ENCODE measurements at regions not wholly inside any gene's neighbourhood (a gene's known extent, or its start where the extent isn't known, plus 50 kb on each side); places are given as distances from the start of the nearest gene placed in this dataset.

DNA sequence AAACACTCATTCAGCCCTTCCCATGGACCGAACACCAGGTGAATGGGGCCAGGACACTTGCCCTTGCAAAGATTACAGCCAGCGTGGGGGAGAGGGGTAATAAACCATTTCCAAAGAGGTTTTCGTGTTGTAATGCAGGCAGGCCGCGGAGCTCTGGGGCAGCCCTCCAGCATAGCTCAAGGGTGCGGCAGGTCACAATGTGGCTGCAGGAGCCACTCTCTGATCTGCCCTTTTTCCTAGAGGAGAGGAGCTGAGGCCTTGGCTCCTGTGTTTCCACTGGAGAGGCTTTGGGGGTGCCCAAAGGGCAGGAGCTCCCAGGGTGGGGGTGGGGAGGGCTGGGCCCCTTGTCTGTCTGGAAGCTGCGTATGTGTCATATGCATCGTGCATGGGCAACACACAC is 134.2 kb upstream of the NECTIN1 start:
- DNase-seq (ENCODE audit: low read depth) = no peak
- no peak overlapping the region for H3K4me3 ChIP-seq (ENCODE audit: low read depth, low read length)
- no peak for TF ChIP-seq CTCF (IDR thresholded peaks at IDR 0.05; ENCODE audit: insufficient read depth, low read depth, low read length)

- no peak for TF ChIP-seq CTCF (IDR thresholded peaks at IDR 0.05; ENCODE audit: insufficient read depth, low read depth, low read length)
- DNase-seq (ENCODE audit: low read depth) = no peak
- no peak overlapping the region for H3K4me3 ChIP-seq (ENCODE audit: low read depth, low read length)
These were observed 132.2 kb upstream of the NECTIN1 start for GRCh38 chr11:119861160-119861559.

DNA sequence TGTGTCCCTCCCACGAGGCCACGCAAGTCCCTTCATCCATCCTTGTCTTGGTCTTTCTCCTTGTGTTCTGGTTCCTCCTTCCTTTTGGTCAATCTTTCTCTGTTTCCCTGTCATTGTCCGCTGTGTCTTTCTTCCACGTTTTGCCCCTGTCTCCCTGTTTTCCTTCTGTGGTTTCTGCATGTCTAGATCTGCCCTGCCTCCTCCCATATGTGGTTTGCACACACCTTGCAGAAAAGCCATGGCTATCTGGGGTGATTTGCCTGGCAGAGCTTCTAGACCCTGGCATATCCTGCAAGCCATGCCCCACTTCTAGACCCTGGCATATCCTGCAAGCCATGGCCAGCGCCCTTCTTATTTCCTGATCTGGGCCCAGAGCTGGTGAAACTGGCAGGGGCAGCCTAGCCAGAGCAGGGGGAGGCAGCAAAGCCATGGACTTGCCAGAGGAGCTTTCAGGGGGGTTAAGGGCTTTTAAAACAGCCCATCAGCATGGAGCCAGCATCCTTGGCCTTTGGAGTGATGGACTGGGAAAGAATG is 131.6 kb upstream of the NECTIN1 start:
- TF ChIP-seq CTCF (IDR thresholded peaks at IDR 0.05; ENCODE audit: insufficient read depth, low read depth, low read length) = no peak
- no peak overlapping the region for H3K4me3 ChIP-seq (ENCODE audit: low read depth, low read length)
- DNase-seq (ENCODE audit: low read depth) = no peak

- no peak for TF ChIP-seq CTCF (IDR thresholded peaks at IDR 0.05; ENCODE audit: insufficient read depth, low read depth, low read length)
- DNase-seq (ENCODE audit: low read depth) = no peak
- no peak overlapping the region for H3K4me3 ChIP-seq (ENCODE audit: low read depth, low read length)
These were observed 130.7 kb upstream of the NECTIN1 start for GRCh38 chr11:119859684-119860083.

DNA sequence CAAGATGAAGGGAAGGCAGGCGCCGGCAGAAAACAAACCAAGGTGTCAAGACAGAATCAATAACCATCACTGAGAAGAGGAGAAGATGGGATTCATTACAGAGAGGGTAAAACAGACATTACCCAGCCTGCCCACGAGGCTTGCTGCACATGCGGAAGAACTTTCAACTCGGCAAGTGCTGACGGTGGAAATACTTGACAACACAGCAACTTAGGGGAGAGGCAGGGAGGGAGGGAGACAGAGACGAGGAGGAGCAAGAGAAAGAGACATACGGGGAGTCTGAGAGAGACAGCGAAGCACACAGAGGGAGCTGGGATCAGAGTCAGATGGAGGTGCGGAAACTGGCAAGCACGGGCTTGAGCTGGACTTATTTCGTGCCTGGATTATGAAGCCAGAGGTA is 129.3 kb upstream of the NECTIN1 start:
- H3K4me3 ChIP-seq (ENCODE audit: low read depth, low read length) = no peak overlapping the region
- TF ChIP-seq CTCF (IDR thresholded peaks at IDR 0.05; ENCODE audit: insufficient read depth, low read depth, low read length) = no peak
- DNase-seq (ENCODE audit: low read depth) = no peak

DNA sequence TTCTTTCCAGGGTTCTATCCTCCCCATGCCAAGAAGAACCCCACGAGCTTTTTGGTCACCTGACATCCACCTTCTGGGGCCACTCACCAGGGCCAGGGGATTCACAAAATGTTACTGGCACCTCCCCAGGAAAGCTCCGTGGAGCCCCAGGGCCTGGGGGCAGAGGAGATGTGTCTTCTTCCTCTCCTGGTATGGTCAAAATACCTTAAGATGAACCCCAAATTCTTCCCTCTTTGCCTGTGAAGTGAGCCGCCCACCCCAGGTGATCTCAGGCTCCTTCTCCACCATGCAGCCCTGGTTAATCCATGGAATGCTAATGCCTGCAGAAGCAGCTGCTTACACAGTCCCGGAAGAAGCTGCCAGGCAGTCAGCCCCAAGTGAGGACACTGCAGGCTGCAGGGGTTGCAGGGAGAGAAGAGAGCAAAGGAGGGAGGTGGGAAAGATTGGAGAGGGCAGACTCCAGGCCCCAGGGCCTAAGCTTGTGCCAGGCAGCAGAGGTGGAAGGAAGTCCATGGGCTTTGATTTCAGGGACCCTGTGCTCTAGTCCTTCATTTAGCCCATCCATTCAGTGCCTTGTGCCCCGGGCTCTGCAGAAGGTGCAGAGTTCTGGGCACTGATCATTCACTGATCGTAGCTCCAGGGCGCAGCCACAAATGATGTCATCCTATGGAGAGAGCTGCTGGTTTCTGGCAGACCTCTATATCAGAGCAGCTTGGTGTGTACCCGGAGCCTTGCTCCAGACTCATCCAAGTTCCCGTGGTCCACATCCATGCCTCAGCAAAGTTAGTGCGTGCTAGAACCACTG is 127.9 kb upstream of the NECTIN1 start:
- H3K4me3 ChIP-seq (ENCODE audit: low read depth, low read length) = no peak overlapping the region
- no peak for DNase-seq (ENCODE audit: low read depth)
- TF ChIP-seq CTCF (IDR thresholded peaks at IDR 0.05; ENCODE audit: insufficient read depth, low read depth, low read length) = no peak
